ENCODE measurements at regions not wholly inside any gene's neighbourhood (a gene's known extent, or its start where the extent isn't known, plus 50 kb on each side); places are given as distances from the start of the nearest gene placed in this dataset.

- TF ChIP-seq CTCF (IDR thresholded peaks at IDR 0.05), result no peak
- TF ChIP-seq POLR2A (IDR thresholded peaks at IDR 0.05), result no peak
- H3K27ac ChIP-seq, result no peak overlapping the region
- 69% methylated on average over 10 of the region's 52 CpGs for WGBS (ENCODE audit: insufficient coverage, low coverage, low lambda C conversion rate, missing lambda C conversion rate)
- H3K36me3 ChIP-seq, result no peaks in the 10 kb centered on the region
- DNase-seq (peak in 1 of 3 donors; percentile 57), ATAC-seq (peak; percentile 45 to 57 (median 53))
- no peak overlapping the region for H3K4me3 ChIP-seq
- no peaks in the 10 kb centered on the region for H3K27me3 ChIP-seq
- H3K9me3 ChIP-seq, result no peaks in the 10 kb centered on the region
- intact Hi-C loops (cut with DNase I), result no loop called here
- no peaks in the 10 kb centered on the region for H3K4me1 ChIP-seq
Observed at GRCh38 chr10:42475168-42476098, 162.9 kb downstream of the ZNF33B start.

GRCh38 chr10:42454313-42454712 is 184.1 kb downstream of the ZNF33B start:
- no peak for TF ChIP-seq CTCF (IDR thresholded peaks at IDR 0.05)
- no peak for TF ChIP-seq POLR2A (IDR thresholded peaks at IDR 0.05)
- H3K27ac ChIP-seq, result no peak overlapping the region
- WGBS (ENCODE audit: insufficient coverage, low coverage, low lambda C conversion rate, missing lambda C conversion rate), result 40% methylated on average over 2 of the region's 6 CpGs
- H3K9me3 ChIP-seq, result no peaks in the 10 kb centered on the region
- intact Hi-C loops (cut with DNase I), result no loop called here
- no peak overlapping the region for H3K4me3 ChIP-seq
- ATAC-seq (no peak), DNase-seq (no peak)
- no peaks in the 10 kb centered on the region for H3K4me1 ChIP-seq
- no peaks in the 10 kb centered on the region for H3K36me3 ChIP-seq
- H3K27me3 ChIP-seq, result no peaks in the 10 kb centered on the region

- Histone ChIP-seq H3K27me3 (no peaks in the 10 kb centered on the region), H3K4me1 (no peaks in the 10 kb centered on the region), H3K36me3 (no peaks in the 10 kb centered on the region), H3K9me3 (no peaks in the 10 kb centered on the region), H3K4me3 (no peak overlapping the region), H3K27ac (no peak overlapping the region)
- no peak for DNase-seq
- no peak for ATAC-seq
- no peak for TF ChIP-seq CTCF (IDR thresholded peaks at IDR 0.05)
- TF ChIP-seq POLR2A (IDR thresholded peaks at IDR 0.05), result no peak
- WGBS (ENCODE audit: insufficient coverage, low coverage, low lambda C conversion rate, missing lambda C conversion rate), result 48% methylated on average over 3 of the region's 5 CpGs
- intact Hi-C loops (cut with DNase I), result no loop called here
Observed at GRCh38 chr10:42431095-42431494, 207.3 kb downstream of the ZNF33B start.

- TF ChIP-seq CTCF (IDR thresholded peaks at IDR 0.05) (peak; percentile 18 to 57 (median 52)), POLR2A (IDR thresholded peaks at IDR 0.05) (no peak)
- ATAC-seq (peak in 2 of 4 donors; percentile 29 to 39), DNase-seq (no peak)
- no peaks in the 10 kb centered on the region for H3K27me3 ChIP-seq
- no peak overlapping the region for H3K27ac ChIP-seq
- no peaks in the 10 kb centered on the region for H3K36me3 ChIP-seq
- H3K9me3 ChIP-seq, result no peaks in the 10 kb centered on the region
- H3K4me1 ChIP-seq, result no peaks in the 10 kb centered on the region
- 84% methylated on average over 1 of the region's 1 CpG for WGBS (ENCODE audit: insufficient coverage, low coverage, low lambda C conversion rate, missing lambda C conversion rate)
- intact Hi-C loops (cut with DNase I), result no loop called here
- no peak overlapping the region for H3K4me3 ChIP-seq
Observed at GRCh38 chr10:42428534-42428933, 209.8 kb downstream of the ZNF33B start.

All from right lobe of liver (tissue), 6 donors.